ENCODE measurements at regions not wholly inside any gene's neighbourhood (a gene's known extent, or its start where the extent isn't known, plus 50 kb on each side); places are given as distances from the start of the nearest gene placed in this dataset.
"Not testable (repeated sequence)": the region's sequence is repeated elsewhere in the genome, so short reads cannot be mapped to it uniquely, and the experiment has no call there.

DNA sequence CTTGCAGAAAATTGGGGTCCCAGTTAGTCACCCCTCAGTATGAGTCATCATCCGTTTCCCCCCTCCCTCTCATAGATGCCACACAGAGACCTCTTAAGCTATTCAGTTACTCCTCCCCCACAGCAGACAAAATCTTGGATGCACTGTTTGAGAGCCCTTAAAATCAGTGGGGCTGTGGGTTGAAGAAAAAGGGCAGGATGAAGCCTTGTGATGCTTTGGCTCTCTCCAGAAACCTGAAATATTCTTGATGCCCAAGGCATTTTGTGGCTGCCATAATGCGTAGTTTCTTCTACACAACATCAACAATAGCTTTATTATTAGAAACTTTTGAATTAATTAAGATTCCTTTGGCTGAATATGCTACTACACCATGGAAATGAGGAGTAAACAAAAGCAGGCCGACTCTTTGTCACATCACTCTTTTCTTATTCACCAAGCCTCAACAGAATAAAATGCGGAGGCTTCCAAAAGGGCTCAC lies 133.8 kb downstream of the MRPS30 start:
- DNase-seq = no peak

DNA sequence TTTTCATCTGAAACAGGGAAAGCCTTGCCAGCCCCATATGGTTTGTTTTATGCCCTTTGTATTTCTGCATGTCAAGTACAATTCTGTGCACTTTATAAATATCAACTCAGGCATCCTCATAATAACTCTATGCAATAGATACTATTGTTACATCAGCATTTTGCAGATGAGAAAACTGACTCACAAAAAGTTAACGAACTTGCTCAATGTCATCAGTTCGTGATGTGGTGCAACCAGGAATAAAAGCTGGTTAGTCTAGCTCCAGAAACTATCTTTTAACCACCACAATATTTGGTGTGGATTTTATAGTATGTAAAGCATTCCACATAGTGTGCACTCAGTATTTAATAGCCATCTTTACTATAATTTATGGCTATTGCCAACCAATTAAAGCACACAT lies 134.9 kb downstream of the MRPS30 start:
- DNase-seq = no peak

DNA sequence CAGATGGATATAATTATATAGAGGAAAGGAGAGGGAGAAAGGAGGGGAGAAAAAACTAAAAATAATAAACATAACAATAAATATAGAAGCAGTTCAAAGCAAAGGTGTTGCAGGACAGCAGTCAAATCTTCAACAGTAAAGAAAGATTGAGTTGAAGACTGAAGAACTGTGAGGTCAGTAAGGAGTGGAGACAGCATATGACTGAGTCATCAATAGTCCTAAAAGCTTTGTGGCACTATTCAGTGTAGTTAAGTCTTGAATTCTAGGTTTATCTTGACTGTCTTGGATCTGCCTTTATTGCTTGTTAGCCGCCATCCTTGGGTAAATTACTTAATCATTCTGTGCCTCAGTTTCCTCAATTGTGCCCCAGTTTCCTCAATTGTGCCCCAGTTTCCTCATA lies 137.0 kb downstream of the MRPS30 start:
- no peak for DNase-seq

DNA sequence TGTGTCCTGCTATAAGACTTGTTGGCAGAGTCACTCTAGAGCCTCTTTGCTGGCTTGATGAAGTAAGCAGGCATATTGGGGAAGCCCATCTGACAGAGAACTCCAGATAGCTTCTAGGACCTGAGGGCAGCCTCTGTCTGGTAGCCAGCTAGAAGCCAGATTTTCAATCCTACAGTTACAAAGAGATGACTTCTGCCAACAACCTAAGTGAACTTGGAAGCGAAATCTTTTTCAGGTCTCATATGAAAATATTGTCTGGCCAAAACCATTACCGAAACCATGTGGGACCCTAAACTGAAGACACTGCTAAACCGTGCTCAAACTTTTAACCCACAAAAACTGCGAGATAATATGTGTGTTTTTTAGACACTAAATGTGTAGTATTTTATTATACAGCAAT lies 140.9 kb downstream of the MRPS30 start:
- no peak for DNase-seq

DNA sequence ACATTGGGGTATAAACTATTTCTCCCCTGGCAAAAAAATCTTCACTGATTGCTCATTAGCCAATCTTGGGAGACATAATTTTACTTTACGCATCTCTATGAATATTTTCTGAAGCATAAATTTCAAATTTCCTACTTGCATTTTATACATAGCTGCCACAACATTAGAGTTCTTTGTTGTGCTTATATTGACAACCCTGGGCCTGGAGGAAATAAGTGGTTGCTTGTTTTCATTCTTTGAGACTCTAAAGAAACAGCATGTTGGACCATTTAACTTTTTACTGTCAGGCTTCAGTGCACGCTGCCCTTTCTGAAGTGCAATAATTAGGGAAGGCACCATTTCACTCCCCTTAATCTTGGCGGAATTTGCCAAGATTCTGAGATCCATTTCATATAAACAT lies 142.6 kb downstream of the MRPS30 start:
- no peak for DNase-seq

DNA sequence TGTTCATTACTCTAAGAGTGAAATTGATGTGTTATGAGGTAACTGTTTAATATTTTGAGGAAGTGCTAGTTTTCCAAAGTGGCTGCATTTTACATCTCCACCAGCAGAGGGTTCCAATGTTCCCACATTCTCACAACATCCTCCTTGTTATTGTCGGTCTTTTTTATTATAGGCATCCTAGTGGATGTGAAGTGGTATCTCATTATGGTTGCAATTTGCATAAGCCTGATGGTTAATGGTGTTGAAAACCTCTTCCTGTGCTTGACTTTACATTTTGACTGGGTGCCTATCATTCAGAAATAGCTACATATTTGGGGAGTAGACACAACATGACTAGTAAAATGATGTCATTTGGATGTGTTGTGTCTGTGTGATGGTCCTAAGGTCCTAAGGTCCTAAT lies 143.6 kb downstream of the MRPS30 start:
- peak in 1 of 2 donors; percentile 4 for DNase-seq

DNA sequence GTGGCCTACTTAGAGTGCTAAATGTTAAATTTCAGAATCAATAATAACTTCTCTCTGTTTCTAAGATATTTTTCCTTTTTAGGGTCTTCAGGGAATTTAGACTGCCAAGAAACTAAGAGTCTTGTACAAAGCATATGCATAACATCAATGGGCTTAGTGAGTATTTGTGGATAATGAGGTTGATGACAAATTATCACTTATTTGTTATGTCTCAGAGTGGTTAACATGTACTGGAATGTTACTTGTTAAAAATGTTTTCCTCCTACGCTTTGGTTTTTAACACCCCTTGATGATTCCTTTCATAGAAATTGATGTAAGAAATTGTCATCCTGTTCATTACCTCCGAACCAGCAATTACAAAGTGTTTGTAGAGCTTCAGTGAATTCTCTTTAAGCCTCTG lies 144.3 kb downstream of the MRPS30 start:
- DNase-seq = no peak

DNA sequence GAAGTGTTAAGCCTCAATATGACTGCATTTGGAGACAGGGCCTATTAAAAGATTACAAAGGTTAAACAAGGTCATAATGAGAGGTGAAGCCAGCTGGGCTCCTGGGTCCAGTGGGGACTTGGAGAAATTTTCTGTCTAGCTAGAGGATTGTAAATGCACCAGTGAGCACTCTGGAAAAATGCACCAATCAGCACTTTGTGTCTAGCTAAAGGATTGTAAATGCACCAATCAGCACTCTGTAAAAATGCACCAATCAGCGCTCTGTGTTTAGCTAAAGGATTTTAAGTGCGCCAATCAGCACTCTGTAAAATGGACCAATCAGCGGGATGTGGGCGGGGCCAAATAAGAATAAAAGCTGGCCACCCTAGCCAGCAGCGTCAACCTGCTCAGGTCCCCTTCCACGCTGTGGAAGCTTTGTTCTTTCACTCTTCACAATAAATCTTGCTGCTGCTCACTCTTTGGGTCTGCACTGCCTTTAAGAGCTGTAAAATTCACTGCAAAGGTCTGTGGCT lies 150.3 kb downstream of the MRPS30 start:
- not testable (repeated sequence) for DNase-seq

DNA sequence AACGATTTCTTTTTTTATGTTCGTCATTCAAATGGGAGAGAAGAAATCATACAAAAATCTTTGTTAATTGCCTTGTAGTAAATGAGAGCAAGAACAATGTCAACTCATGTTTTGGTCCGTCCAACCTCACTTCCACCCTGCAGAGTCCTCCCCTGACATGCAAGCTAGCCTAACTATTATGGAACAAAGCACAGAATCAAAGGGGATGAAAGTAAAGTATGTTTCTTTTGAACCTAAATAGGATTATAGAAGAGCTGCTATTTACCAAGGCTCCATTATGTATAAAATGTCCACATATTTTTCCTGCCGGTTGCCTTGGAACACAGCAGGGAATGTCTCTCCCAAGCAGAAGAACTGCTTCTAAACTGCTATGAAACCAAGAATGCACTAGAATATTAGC lies 161.1 kb downstream of the MRPS30 start:
- DNase-seq = no peak

DNA sequence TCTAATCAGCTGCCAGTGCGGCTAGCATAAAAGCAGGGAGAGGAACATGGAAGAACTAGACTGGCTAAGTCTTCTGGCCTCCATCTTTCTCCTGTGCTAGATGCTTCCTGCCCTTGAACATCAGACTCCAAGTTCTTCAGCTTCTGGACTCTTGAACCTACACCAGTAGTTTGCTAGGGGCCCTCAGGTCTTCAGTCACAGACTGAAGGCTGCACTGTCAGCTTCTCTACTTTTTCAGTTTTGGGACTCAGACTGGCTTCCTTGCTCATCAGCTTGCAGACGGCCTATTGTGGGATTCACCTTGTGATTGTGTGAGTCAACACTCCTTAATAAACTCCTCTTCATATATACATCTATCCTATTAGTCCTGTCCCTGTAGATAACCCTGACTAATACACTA lies 162.2 kb downstream of the MRPS30 start:
- DNase-seq = not testable (repeated sequence)

DNA sequence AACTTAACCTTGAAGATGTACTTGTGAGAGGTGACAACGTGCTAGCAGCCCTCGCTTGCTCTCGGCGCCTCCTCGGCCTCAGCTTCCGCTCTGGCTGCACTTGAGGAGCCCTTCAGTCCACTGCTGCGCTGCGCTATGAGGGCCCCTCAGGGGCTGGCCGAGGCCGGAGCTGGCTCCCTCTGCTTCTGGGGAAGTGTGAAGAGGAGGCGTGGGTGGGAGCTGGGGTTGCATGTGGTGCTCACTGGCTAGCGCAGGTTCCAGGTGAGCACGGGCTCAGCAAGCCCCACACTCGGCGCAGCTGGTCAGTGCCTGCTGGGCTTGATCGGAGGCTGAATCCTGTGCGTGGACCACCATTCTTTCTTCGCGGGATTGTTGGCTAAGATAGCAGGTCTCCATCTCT lies 166.1 kb downstream of the MRPS30 start:
- DNase-seq = no peak

DNA sequence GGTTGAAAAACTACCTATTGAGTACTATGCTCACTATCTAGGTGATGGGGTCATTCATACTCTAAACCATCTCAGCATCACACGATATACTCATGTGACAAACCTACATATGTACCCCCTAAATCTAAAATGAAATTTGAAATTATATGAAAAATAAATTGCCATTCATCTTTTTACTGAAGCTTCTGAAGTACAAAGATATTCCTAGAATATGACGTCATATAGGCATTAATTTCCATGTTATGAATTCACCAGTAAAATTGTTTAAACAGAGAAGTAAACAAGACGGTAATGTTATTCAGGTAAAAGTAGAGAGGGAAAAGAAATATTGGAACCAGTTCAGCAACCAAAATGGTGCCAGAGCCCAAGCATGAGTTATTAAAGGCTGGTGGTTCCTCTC lies 173.0 kb downstream of the MRPS30 start:
- DNase-seq = no peak

DNA sequence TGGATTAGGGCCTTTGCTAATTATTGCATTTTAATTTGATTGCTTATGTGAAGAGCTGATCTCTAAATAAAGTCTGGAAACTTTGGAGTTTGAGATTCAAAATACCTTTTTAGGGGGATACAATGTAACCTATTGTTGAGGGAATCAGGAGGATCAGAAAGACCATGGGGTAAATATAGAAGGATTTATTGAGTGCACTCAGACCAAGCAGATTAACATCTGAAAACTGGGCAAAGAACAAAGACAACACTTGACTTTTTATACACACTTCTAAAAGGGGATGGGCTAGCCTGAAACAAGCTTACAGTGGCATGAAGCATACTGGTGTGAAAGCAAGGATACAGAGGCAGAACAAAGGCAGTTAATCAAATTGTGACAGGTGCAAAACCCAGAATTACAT lies 174.3 kb downstream of the MRPS30 start:
- DNase-seq = no peak

DNA sequence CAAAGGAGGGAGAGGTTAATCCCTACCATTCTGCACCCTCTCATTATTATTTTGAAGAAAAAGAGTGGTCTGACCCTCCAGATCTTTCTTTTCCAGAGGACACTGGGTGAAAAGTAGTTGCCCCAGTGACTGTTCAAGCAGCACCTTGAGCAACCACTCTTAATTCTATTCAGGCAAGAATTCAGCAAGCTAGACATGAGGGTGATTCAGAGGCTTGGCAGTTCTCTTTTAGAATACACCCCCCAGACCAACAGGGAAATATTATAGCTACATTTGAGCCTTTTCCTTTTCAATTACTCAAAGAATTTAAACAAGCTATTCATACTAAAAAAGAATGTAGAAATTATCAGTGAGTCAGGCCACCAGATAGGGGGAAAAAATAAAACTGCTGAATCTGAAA lies 178.3 kb downstream of the MRPS30 start:
- no peak for DNase-seq

DNA sequence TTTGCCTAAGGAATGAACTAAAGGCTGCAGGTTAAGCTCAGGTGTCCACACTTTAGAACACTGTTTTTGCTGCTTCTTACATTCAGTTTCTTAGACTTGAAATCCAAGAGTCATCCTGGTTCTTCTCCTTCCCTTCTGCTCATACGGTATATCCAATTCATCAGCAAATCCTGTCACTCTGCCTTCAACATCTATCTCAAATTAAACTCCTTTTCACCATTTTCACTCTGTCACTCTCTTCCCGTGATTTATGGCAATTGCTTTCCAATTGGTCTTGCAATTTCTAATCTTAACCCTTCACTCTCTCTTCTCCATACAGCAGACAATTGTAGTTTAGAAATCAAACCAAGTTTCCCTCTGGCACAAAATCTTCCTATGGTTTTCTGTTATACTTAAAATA lies 182.9 kb downstream of the MRPS30 start:
- DNase-seq = no peak

DNA sequence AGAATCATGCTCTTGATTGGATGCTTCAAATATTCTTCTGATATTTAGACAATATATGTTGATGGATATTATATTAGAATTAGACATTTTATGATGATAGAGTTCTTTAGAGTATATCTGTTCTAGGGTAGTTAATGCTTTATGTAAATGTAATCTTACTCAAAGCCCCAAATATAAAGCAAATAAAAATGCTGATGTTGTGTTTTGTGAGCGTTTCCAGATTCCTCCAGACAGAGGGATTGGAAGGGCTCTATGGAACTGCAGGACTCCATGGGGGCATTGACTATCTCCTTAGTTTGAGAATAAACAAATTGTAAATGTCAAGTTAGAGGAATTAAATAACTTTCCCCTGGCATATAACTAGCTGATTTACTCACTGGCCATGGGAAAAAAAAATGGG lies 184.5 kb downstream of the MRPS30 start:
- DNase-seq = no peak

DNA sequence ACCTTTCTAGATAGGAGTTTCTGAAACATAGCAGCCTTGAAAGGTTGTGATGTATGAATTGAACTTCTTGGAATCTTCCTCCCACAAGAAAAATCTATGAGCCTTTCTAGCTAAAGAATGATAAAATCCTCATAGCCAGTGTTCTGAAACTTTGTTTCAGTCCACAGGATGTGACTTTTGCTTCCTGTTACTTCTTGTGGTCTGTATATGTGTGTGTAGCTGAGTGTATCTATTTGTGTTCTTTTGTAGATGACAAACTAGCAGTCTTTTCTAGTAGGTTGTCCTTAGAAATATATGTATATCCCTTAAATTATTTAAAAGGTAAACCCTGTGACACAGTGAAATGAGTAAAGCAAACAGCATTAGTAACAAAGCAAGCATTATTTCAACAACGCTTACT lies 188.8 kb downstream of the MRPS30 start:
- no peak for DNase-seq

DNA sequence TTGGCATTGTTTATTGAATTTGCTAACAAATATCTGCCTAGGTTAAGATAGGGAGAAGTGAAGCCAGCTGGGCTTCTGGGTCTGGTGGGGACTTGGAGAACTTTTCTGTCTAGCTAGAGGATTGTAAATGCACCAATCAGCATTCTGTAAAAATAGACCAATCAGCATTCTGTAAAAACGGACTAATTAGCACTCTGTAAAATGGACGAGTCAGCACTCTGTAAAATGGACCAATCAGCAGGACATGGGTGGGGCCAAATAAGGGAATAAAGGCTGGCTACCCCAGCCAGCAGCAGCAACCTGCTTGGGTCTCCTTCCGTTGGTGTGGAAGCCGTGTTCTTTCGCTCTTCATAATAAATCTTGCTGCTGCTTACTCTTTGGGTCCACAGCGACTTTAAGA lies 198.4 kb downstream of the MRPS30 start:
- DNase-seq = not testable (repeated sequence)

DNA sequence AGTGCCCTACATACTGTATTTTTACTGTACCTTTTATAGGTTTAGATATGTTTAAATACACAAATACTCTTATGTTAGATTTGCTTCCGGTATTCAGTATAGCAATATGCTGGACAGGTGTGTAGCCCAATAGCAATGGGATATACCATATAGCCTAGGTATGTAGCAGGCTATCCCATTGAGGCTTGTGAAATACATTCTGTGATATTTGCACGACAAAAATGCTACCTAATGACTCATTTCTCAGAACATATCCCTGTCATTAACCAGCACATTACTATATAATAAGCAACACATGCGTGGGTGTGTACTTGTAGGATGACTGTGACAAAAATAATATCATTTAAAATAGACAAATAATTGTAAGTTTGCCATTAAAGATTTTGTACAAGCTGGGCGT lies 208.8 kb downstream of the MRPS30 start:
- no peak for DNase-seq

DNA sequence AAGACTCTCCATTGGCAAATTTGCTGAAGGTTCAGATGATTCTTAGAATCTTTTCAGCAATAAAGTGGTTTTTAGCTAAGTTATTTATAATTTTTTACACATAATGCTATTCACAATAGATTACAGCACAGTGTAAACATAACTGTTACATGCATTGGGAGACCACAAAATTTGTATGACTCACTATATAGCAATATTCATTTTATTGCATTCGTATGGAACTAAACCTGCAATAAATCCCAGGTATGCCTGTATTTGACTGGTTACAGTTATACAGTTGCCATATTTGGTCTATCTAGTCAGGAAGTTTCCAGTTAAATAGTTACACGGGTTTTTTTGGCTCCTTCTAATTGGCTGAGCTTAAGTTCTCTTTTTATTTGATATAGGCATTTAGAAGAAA lies 220.8 kb downstream of the MRPS30 start:
- DNase-seq = no peak

DNA sequence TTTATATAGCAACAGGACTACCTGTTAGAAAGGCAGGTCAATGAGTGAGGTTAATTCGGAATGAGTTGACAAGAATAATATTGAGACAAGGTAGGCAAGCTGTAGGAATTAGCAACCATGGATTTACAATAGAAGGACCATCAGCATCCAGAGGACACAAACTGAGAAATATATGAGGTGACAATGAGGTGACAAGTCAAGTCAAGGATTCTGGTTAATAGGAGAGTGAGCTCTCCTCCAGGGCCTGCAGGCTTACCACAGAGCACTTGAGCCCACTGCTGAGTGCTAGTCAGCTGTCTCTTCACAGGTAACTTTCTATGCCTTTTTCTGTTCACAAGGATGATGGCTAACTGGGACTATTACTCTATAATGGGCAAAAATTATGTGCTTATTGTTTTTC lies 227.2 kb downstream of the MRPS30 start:
- DNase-seq = no peak

DNA sequence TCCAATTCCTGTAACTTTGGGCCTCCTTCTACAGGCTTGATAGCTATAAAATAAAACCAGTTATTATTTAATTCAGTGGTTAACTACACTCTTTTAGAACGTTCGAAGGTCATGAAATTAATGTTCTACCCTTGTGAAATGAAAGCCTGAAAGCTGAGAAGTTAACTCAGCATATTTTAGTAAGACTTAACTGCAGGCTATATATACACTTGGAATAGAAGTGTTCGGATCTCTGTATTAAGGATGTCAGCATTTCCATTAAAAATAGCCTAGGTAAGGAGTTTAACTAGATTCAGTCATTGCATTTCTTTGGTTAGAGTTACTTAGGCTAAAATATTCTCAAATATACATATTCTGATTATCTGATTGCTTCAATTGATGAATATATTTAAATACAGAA lies 229.2 kb downstream of the MRPS30 start:
- no peak for DNase-seq

DNA sequence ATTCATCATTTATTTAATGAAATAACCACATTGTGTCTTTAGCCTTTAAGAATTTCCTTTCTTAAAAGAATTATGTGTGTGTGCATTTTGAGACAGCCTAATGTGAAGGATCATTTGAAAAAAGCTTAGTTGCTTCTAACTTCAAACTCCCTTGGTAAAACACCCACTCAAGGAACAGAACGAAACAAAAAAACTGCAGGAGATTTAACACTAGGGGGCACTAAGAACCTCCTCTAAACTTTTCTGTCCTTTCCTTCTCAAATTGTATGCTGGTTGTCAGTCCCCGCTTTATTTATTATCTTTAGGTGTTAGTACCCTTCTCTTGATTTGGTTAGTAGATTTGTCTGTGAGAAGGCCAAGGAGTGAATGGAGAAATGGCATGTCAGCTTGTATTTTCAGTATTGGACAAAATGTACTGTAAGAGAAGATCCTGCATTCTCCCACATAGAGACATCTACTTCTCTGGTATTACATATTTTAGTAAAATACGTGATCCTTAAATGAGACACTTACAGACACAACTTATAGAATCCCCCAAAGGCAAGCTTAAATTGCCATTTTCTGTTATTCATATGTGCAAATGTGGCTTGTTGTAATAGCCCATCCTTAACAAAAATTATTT lies 229.7 kb downstream of the MRPS30 start:
- DNase-seq = peak in 1 of 2 donors; percentile 24

DNA sequence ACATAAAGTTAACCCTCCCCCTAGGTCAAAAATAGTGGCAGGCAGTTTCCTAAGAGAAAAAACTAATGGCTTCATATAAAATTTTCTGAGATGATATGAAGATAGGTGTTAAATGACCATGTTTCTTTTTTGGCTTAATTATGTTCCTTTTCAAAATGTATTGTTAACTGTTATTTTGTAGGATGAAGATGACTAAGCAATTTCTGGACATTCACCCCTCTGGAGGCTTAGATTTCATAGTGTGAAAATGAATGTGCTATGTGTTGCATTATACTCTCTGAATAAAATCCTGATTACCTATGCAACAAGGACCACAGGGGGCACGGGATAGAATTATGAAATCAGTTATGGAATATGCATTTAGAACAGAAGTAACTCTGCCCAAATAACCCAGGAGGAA lies 233.5 kb downstream of the MRPS30 start:
- no peak for DNase-seq
